NT2/D1 (cell line): ENCODE measurements at regions not wholly inside any gene's neighbourhood (a gene's known extent, or its start where the extent isn't known, plus 50 kb on each side); places are given as distances from the start of the nearest gene placed in this dataset.

ENCODE experiments used
- YY1 ChIP-seq: IDR thresholded peaks from 2 replicates; pipeline ENCODE4 v1.6.1; 2011; ENCODE audit not compliant: insufficient read length, insufficient read depth
- ZNF274 ChIP-seq: IDR thresholded peaks from 2 replicates; pipeline ENCODE4 v1.6.1; 2011; ENCODE audit warnings: mild to moderate bottlenecking, low read depth, low read length

DNA sequence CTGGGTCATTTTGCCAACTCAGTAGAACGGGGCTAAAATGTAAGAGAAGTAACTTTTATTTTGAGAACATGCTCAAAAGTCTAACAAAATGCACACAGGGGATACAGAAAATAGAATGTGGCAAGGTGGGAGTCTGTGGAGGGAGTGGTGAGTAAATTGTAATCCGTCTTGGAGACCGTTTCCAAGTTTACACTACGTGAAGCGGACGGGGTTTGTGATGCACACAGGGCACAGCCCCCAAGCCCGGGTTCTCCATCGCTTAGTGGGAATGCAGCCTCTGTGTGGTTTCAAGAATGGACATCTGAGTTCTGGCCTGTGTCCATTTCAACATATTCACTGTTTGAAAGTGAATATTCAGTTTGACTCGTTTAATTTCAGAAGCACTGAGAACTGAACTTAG lies 65.0 kb upstream of the TMEM18 start:
- TF ChIP-seq YY1 = no peak
- no peak for TF ChIP-seq ZNF274
